ENCODE measurements at regions not wholly inside any gene's neighbourhood (a gene's known extent, or its start where the extent isn't known, plus 50 kb on each side); places are given as distances from the start of the nearest gene placed in this dataset.

DNA sequence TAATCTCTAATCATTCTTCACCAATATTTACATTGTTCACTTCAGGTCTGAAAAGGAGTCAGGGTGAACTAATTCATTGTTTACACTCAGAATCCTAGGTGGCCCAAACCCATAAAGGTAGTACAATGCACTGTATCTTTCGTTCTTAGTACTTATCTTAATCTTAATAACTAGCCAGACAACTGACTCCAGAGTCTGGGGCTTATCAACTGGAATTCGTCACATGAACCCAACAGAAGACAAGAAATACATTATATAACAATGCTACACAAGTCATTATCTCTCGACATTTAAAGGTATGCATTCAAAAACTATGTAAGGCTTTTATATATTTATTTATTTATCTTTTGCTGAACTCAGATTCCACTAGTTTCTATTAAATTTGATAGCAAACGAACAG, 125.9 kb upstream of the ESRRG start:
- H3K27me3 ChIP-seq: no peaks in the 10 kb centered on the region
- TF ChIP-seq, protein P1, sequence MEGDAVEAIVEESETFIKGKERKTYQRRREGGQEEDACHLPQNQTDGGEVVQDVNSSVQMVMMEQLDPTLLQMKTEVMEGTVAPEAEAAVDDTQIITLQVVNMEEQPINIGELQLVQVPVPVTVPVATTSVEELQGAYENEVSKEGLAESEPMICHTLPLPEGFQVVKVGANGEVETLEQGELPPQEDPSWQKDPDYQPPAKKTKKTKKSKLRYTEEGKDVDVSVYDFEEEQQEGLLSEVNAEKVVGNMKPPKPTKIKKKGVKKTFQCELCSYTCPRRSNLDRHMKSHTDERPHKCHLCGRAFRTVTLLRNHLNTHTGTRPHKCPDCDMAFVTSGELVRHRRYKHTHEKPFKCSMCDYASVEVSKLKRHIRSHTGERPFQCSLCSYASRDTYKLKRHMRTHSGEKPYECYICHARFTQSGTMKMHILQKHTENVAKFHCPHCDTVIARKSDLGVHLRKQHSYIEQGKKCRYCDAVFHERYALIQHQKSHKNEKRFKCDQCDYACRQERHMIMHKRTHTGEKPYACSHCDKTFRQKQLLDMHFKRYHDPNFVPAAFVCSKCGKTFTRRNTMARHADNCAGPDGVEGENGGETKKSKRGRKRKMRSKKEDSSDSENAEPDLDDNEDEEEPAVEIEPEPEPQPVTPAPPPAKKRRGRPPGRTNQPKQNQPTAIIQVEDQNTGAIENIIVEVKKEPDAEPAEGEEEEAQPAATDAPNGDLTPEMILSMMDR (IDR thresholded peaks at IDR 0.05; ENCODE audit: low read depth, low read length): no peak
- H3K4me3 ChIP-seq: no peak overlapping the region
- H3K27ac ChIP-seq: peak overlapping the region; percentile 46
- peak in 1 of 2 donors; percentile 32 for DNase-seq (ENCODE audit: low read depth in 1 of 2, low spot score in 1 of 2)
- no peaks in the 10 kb centered on the region for H3K9me3 ChIP-seq (ENCODE audit: low read depth)
- peaks cover 16% of the 10 kb centered on the region for H3K4me1 ChIP-seq (ENCODE audit: low read depth)
- no peaks in the 10 kb centered on the region for H3K36me3 ChIP-seq

DNA sequence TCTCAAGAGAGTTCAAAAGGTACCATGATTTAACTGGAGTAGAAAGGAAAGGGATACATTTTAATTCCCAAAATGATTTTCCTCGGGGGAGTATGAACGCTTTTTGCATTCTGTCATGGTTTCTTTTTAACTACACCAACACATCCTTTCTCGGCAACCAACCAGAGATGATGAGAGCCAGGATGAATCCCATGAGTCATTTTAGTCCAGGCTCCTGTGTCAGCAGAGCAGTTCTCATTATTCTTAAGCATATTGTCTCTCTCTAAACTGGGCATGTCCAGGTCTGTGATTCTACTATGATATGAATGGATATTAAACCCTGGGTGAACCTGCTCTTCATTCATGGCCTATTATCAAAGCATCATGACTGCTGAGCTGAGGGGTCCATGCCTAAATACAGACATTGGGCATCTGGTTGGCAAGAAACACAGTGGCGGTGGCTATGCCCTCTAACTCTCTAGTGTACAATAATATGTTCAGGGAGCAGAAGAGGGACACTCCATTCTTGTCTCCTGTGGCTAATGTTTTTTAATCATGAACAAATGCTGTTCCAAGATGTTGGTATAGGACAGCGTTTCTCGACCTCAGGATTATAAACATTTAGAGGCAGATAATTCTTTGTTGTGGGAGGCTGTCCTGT, 124.3 kb upstream of the ESRRG start:
- DNase-seq (ENCODE audit: low read depth in 1 of 2, low spot score in 1 of 2): no peak
- Histone ChIP-seq H3K36me3 (no peaks in the 10 kb centered on the region), H3K27me3 (no peaks in the 10 kb centered on the region), H3K4me3 (no peak overlapping the region), H3K9me3 (ENCODE audit: low read depth) (no peaks in the 10 kb centered on the region), H3K4me1 (ENCODE audit: low read depth) (peaks cover 16% of the 10 kb centered on the region), H3K27ac (no peak overlapping the region)
- TF ChIP-seq, protein P1 (IDR thresholded peaks at IDR 0.05; ENCODE audit: low read depth, low read length): no peak

DNA sequence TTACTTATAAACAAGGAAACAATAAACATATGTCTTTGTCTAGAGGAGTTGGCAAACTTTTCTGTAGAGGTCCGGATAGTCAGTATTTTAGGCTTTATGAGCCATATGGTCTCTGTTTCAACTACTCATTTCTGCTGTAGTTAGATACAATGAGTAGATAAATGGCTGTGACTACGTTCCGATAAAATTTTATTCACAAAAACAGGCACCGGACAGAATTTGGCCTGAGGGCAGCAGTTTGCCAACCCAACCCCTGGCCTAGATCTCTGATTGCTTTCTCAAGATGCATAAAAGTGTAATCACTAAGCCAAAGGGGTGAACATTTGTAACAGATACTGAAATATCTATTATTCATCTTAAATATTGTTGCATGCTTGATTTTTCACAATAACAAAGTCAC, 123.1 kb upstream of the ESRRG start:
- no peaks in the 10 kb centered on the region for H3K9me3 ChIP-seq (ENCODE audit: low read depth)
- H3K4me3 ChIP-seq: no peak overlapping the region
- H3K27ac ChIP-seq: no peak overlapping the region
- DNase-seq (ENCODE audit: low read depth in 1 of 2, low spot score in 1 of 2): no peak
- TF ChIP-seq, protein P1 (IDR thresholded peaks at IDR 0.05; ENCODE audit: low read depth, low read length): no peak
- no peaks in the 10 kb centered on the region for H3K27me3 ChIP-seq
- H3K36me3 ChIP-seq: no peaks in the 10 kb centered on the region
- peaks cover 16% of the 10 kb centered on the region for H3K4me1 ChIP-seq (ENCODE audit: low read depth)

DNA sequence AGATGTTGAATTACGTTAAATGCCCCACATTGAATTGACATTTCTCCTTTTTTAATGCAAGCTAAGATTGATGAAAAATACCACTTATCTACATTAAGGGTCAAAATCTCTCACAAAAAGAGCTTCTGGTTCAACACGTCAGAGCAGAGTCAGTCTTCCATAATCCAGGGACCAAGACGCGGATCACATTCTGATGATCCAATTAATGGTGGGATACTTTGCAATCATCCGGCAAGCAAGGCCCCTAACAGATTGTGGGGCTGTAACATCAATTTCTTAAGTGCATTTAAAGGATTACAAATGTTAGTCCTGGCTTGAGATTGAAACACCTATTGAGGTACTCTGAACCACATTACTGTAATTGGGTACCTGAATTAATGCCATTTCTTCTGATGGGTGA, 120.2 kb upstream of the ESRRG start:
- no peak overlapping the region for H3K4me3 ChIP-seq
- DNase-seq (ENCODE audit: low read depth in 1 of 2, low spot score in 1 of 2): no peak
- H3K4me1 ChIP-seq (ENCODE audit: low read depth): peaks cover 10% of the 10 kb centered on the region
- TF ChIP-seq, protein P1 (IDR thresholded peaks at IDR 0.05; ENCODE audit: low read depth, low read length): no peak
- H3K27ac ChIP-seq: no peak overlapping the region
- H3K9me3 ChIP-seq (ENCODE audit: low read depth): no peaks in the 10 kb centered on the region
- no peaks in the 10 kb centered on the region for H3K27me3 ChIP-seq
- no peaks in the 10 kb centered on the region for H3K36me3 ChIP-seq

DNA sequence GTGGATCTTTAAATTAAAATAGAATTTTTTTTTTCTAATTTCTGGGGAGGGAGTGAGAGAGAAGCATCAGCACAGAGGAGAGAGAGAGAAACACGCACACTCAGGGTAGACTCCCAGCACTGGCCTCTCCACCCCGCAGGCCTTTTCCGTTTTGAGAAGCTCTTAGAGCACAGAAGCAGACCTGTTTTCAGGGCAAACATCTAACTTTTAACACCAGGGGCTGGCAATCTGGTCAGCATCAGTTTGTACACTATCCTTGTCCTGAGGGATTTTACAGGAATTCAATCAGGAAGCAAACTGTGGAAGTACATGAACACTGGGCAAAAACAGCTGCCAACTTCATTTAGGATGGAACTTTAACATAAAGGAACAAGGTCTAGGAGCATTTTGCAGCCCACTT, 117.9 kb upstream of the ESRRG start:
- Histone ChIP-seq H3K4me3 (no peak overlapping the region), H3K36me3 (no peaks in the 10 kb centered on the region), H3K9me3 (ENCODE audit: low read depth) (no peaks in the 10 kb centered on the region), H3K4me1 (ENCODE audit: low read depth) (peaks cover 9% of the 10 kb centered on the region), H3K27ac (peak overlapping the region; percentile 42), H3K27me3 (no peaks in the 10 kb centered on the region)
- TF ChIP-seq, protein P1 (IDR thresholded peaks at IDR 0.05; ENCODE audit: low read depth, low read length): no peak
- DNase-seq (ENCODE audit: low read depth in 1 of 2, low spot score in 1 of 2): no peak

All from cardiac muscle cell (in vitro differentiated cells and primary cell).